ENCODE measurements at regions not wholly inside any gene's neighbourhood (a gene's known extent, or its start where the extent isn't known, plus 50 kb on each side); places are given as distances from the start of the nearest gene placed in this dataset.

GRCh38 chr10:23604613-23605012 lies 165.7 kb downstream of the OTUD1 start:
- Histone ChIP-seq H3K4me3 (no peak overlapping the region), H3K9me3 (replicated peaks in 1 of 3) (no peaks in the 10 kb centered on the region), H3K27me3 (no peaks in the 10 kb centered on the region), H3K4me1 (replicated peaks in 1 of 2) (no peaks in the 10 kb centered on the region), H3K36me3 (replicated peaks in 1 of 2) (no peaks in the 10 kb centered on the region), H3K27ac (no peak overlapping the region)
- no peak for DNase-seq
- TF ChIP-seq CTCF (IDR thresholded peaks at IDR 0.05) = no peak
- TF ChIP-seq POLR2A (IDR thresholded peaks at IDR 0.05) = no peak
- intact Hi-C loops (cut with DNase I) = no loop called here
- WGBS, 4 donors = 36 to 57% (median 49%) methylated on average over 2 of the region's 2 CpGs

- Histone ChIP-seq H3K36me3 (replicated peaks in 1 of 2) (no peaks in the 10 kb centered on the region), H3K4me1 (replicated peaks in 1 of 2) (no peaks in the 10 kb centered on the region), H3K27me3 (no peaks in the 10 kb centered on the region), H3K9me3 (replicated peaks in 1 of 3) (no peaks in the 10 kb centered on the region), H3K4me3 (no peak overlapping the region), H3K27ac (no peak overlapping the region)
- no peak for TF ChIP-seq CTCF (IDR thresholded peaks at IDR 0.05)
- TF ChIP-seq POLR2A (IDR thresholded peaks at IDR 0.05) = no peak
- WGBS, 4 donors = 68 to 74% (median 74%) methylated on average over 7 of the region's 7 CpGs
- no peak for DNase-seq
- intact Hi-C loops (cut with DNase I) = no loop called here
These were observed 167.6 kb downstream of the OTUD1 start for GRCh38 chr10:23606456-23606855.

- TF ChIP-seq POLR2A (IDR thresholded peaks at IDR 0.05) (no peak), CTCF (IDR thresholded peaks at IDR 0.05) (no peak)
- no peak overlapping the region for H3K4me3 ChIP-seq
- 63 to 75% (median 68%) methylated on average over 7 of the region's 7 CpGs for WGBS, 4 donors
- DNase-seq = no peak
- H3K9me3 ChIP-seq (replicated peaks in 1 of 3) = no peaks in the 10 kb centered on the region
- intact Hi-C loops (cut with DNase I) = no loop called here
- no peaks in the 10 kb centered on the region for H3K27me3 ChIP-seq
- H3K4me1 ChIP-seq (replicated peaks in 1 of 2) = no peaks in the 10 kb centered on the region
- H3K27ac ChIP-seq = no peak overlapping the region
- H3K36me3 ChIP-seq (replicated peaks in 1 of 2) = no peaks in the 10 kb centered on the region
These were observed 170.1 kb downstream of the OTUD1 start for GRCh38 chr10:23608926-23609325.

GRCh38 chr10:23610626-23611307 lies 171.9 kb downstream of the OTUD1 start:
- no peaks in the 10 kb centered on the region for H3K36me3 ChIP-seq (replicated peaks in 1 of 2)
- no peak for DNase-seq
- no peaks in the 10 kb centered on the region for H3K4me1 ChIP-seq (replicated peaks in 1 of 2)
- intact Hi-C loops (cut with DNase I) = no loop called here
- no peak overlapping the region for H3K27ac ChIP-seq
- TF ChIP-seq POLR2A (IDR thresholded peaks at IDR 0.05) (no peak), CTCF (IDR thresholded peaks at IDR 0.05) (no peak)
- WGBS, 4 donors = 63 to 77% (median 66%) methylated on average over 4 of the region's 4 CpGs
- H3K27me3 ChIP-seq = no peaks in the 10 kb centered on the region
- H3K9me3 ChIP-seq (replicated peaks in 1 of 3) = no peaks in the 10 kb centered on the region
- H3K4me3 ChIP-seq = no peak overlapping the region
